ENCODE measurements at regions not wholly inside any gene's neighbourhood (a gene's known extent, or its start where the extent isn't known, plus 50 kb on each side); places are given as distances from the start of the nearest gene placed in this dataset.

DNA sequence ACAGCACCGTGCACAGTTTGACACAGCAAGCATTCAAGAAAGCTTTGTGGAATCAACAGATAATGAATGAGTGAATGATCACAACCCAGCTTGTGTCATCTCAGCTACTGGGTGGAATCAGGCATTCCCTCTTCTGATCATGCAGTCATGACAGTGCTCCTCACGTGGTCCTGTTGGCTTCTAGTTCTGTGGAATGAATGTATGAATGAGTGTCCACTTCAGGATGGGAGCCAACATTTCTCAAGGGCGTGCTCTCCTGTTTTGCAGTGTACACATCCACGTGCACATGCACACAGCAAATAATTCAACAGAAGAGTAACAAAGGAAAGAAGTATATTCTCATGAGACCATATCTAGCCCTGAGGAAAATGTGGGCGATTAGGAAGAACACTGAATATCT, 133.1 kb upstream of the NPVF start:
- no peak for DNase-seq

DNA sequence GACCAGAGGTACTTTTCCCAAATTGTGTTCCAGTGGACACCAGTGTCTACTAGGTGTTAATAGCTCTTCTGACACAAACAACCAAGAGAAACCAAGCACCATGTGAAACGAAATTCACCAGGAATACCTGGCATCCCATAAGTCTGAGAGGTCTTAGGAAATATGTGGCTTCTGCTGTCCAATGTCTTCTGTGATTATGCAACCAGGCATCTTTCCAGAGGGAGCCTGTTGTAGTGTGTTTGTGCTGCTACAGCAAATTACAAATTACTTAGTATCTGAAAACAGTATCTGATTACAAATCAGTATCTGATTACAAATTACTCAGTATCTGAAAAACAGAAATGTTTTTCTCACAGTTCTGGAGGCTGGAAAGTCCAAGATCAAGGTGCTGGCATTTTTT, 133.6 kb upstream of the NPVF start:
- DNase-seq, result no peak

DNA sequence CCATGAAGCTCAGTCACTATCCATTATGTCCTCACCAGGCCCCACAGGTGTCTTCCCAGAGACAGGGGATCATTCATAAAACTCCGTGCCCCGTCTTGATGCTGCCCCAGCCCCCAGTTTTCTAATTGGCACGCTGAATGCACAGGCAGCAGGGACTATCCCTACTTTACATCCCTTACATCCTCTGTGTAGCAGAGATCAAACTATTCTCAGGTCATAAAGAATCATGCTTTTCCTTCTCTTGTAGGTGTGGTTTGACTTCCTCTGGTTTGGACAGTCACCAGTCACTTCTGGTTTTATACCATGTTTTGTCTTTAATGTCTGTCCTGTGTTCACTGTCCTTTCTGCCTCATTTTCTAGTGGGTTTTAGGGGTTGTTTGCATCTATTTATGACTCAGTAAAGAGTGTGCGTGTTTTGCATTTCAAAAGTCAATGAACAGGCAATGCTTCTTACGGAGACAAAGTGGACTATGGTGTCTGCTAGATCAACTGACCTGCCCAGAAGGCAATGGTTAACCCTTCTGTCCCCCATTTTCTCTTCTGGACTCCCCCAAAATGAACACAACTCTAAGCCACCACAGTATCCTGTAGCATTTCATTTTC, 140.4 kb upstream of the NPVF start:
- no peak for DNase-seq

DNA sequence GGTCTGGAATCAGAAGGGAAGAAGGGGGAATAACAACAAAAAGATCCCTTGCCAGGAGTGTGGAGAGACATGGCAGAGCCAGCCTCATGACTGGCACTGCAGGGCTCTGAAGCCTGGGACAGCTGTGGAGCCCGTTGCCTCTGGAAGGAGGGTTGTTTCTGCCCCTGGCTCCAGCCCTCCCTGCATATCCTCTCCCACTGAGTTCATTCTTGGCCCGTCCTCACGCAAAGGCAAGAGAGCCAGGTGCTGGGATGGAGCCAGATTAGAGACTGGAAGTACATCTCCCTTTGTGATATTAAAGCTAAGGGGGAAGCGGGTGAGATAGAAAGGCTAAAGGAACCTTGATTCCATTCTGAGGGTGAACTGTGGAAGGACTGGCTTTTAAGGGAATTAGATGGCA, 141.5 kb upstream of the NPVF start:
- DNase-seq, result peak; percentile 61

DNA sequence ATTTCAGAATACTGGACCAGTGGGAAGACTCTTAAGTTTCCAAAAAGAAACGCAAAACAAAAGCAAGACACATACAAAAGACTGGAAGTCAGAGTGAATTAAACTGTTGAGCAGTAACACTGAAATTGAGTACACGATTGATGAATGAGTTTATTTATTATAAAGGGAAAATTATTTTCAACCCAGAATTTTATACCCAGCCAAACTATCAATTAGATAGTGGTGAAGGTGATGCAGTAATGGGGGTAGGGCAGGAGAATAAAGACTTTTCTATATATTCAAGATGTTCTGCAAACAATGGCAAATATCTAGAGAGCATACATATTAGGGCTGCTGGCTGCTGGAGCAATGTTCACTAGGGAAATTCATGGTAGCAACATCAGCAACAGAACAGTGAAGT, 143.7 kb upstream of the NPVF start:
- DNase-seq, result no peak

DNA sequence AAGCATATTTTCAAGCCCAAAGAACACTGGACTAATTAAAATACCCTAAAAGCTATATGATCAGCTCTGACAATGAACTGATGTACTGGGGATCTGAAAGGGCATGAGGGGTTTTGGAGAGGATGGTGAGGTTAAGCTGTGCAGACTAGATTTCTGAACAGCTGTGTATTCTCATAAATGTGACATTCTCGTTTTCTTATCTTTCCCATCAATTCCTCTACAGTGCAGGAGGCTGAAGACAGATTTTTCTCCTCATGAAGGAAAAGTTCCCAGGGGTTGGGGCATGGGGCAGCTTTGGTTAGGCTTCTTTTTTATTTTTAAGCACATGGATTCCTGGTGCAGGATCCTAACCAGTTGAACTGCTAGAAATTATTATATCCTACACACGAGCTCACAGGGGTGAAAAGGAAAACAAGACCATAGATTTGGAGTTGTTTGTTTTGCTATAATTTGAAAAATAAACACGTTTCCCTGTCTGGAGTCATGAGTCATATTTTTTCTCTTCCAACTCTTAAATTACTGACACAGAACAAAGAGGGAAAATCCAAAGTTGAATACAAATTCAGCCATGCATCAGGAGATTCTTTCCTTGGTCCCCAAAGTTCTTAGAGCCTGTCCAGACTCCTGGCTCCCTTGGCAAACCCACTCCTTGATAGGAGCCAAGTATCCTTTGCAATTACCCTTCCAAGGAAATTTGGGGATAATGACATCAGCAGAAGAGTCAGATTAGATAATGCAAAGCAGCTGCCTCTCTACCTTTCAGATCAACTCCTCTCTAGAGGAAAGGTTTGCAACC, 147.7 kb upstream of the NPVF start:
- peak; percentile 82 for DNase-seq

DNA sequence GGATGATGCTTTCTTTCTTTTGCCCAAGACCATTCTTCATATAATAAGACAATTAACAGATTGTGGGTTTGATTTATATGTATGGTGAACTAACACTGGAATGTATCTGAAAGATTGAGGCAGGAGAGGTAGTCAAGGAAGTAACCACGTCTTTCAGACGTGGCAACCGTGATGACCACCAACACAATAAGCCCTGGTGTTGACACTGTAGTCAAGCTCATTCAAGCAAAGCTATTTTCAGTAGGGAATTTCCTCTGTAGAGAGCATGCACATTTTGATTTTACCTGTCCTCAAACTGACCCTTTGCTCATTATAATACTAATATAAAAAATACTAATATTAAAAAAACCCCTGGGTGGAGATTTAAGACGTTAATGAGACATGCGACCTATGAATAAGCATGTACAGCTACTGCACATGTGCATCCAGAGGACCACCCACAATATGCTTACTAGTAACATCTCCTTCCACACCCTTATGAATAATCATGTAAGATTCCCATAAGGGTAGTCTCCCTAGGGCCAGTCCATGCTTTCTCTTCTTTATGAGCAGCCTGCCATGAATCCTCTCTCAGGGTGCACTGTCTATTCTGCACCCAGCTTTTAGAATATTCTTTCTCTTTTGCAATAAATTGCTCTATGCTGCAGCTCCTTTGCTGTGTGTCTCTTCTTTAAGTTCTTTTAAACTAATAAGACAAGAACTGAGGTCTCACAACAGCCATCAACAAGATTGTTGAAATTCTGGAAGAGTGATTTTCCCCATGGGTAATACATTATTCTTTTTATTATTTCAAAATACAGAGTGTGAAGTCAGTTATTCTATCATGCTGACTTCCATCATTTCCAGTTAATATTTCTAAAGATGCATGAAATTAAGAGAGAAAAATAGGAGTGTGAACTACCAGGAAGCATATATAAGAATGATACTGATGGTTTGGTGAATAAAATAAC, 151.3 kb upstream of the NPVF start:
- no peak for DNase-seq

DNA sequence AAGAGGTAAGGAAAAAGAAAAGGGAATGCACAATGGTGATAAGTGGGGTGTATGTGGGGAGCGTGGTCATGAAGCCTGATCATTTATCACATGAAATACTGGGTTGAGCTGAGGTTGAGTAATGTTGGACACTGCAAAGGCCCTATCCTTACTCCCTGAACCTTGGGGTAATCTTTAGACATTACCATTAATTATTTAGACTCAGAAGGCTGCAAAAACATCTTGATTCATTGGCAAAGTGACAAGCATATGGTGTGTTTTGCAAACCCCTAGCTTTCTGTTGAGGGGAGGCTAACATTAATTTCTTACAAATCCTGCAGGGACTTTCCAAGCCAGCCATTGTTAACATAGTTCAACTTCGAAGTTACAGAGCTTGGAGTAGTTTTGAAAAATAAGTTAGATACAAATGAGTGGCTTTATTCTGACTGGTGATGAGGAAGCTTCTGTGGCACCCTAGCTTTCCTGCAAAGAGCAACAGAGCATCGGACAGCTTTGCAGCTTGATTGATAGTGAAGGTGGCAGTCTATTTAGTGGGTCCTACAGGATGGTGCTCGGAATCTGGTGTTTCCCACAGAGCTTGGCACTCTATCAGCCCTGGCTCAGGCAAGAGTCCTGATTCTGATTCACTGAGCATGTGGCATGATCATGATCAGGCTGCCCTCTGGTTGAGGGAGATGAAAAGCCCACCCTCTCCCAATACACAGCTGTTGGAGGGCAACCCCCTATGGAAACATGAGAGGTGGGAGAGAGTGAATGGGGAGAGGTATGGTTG, 153.7 kb upstream of the NPVF start:
- peak; percentile 47 for DNase-seq

DNA sequence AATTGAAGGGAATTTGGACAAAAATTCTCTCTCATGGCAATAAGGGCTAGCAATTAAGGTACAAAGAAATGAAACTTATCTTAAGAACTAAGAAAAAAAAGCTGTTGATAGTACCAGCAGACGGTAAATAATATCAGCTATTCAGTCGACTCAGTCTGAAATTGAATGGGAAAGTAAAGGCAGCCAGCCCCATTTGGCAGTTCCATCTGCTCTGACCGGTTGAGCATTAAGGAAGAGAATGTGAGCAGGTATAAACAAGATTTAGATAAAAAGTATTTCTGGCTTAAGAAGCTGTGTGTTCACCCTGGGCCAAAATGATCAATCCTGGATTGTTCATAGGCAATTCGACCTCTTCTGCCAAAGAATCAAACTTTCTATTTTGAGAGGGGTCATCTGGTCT, 154.6 kb upstream of the NPVF start:
- DNase-seq, result no peak

DNA sequence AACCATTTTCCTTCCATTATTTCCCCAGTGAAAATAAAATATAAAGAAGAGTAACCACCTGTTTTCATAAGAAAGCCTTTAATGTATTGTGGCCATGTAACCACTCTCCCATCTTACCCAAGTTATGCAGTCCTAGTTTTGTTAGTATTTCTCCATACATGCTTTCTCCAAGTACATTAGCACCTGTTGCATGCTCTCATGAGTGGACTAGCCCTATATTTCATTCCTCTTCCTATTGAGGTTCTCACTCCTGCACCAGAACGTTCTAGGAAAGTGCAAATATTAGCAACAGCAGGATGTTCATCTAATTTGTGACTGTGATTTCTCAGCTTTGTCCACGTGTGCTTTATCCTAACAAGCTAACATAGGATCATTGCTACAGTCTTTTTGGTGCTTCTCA, 155.1 kb upstream of the NPVF start:
- DNase-seq, result no peak

DNA sequence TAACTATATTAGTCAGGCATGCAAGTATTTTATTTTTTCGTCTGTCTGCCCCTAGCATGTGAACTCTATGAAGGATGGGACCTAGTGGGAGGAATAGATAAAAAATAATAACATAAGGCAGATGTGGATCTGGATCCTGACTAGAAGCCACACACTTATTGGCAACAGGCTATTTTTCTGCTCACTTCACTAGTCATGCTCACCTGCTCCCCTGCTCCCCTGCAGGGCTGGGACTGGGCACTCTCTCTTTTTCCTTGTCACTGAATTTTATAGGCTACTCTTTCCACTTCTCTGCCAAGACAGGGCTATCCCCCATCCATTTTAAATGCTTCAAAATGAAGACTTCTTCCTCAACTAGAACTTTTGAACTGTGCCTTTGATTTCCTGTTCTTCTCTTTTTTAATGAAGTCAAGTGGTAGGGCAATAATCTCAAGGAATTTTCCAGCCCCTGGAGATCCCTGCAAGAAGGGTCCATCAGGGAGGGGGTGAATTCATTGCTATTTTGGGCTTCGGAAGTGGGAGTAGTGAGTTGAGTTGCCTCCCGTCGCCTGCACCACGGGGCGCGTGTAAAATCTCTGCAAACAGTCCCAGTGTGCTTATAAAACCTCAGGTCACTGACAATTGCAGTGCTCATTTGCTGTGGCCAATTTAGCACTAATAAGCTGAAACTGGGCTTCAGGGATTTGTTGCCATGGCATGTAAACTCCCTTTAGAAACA, 156.7 kb upstream of the NPVF start:
- DNase-seq, result no peak

DNA sequence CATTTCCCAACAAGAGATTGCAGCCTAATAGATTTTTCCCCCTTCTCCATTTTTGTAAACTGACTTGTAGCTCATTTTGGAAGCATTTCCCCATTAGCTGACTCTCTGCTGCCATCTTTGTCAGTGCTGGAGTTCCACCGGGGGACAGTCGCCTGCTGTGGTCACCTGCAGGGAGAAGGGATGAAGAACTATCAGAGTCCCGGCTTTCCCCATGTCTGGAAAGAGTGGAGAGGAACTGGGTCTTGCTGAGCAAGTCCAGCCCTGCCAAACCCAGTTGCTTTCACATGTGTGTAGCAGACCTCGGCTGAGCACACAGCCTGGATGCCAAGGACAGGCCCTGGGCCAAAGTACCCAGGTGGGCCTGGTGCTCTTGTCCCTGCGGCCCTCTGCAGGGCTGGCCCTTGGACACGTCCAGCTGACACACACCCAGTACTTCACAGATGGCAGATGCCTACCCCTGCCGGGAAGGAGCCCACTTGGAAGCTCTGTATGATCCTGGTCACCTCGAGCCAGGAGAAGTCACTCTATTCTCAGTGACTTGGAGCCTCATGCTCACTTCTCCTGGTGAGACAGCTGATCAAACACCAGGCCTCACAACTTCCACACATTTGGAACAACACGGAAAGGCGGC, 157.3 kb upstream of the NPVF start:
- DNase-seq, result peak; percentile 60

DNA sequence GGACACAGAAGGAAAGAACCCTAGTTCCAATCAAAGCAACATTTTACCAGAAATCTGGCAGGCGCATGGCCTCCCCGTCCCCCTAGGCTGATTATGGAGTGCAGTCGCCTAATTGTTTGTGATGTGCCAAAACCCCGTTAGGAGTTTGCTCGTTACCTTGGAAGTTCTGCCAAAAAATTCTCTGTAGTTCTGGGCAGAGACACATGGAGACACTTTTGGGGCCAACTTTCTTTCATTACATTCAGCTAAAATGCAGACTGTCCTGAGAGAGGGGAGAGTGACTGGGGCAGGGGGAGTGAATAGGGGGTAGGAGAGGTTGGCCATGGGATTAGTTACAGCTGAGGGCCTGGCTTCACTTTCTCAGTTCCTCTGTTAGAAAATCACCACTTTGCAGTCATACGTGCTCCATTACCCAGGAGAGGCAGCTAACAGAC, 158.0 kb upstream of the NPVF start:
- DNase-seq, result peak; percentile 88

DNA sequence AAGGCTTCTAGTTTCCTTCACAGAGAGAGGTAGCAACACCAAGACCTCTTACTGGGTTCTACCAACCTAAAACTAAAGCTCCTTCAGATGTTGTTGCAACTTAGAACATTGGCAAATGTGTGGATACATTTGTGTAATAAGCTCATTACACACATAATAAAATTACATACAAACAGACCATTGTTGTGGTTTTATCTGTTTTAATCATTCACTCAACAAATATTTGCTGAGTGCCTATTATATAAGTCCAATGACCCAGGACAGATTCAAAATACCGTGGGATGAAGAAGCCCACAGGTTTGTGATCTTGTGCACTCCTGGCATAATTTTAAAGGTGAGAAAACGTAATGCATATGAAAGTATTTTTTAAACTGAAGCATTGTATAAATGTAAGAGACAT, 160.4 kb upstream of the NPVF start:
- DNase-seq, result no peak

DNA sequence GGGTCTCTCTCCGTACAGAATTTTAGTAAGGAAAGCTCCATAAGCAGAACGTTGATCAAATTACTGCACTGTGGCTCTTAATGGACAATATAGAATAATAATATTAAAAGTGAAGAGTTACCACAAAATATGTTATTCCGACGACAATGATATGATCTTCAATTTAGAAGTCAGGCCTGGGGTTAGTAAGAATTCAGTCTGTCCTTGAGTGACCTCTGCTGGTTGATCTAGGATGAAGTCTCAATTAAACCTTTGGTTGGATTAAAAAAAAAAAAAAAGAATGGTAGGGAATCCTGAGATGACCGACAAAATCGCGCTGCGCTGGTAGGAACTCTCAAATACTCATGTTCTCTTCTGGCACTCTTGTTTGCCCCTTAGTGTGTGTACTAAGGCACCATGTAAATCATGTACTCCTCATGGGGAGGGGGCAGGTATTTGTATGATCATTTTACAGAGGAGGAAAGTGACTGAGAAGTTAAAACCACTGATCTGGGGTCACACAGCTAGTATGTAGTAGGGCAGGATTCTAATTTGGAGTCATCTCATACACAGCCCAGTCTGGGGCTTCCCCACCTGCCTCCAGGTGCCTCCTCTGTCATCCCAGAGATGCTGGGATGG, 161.3 kb upstream of the NPVF start:
- DNase-seq, result peak; percentile 86

DNA sequence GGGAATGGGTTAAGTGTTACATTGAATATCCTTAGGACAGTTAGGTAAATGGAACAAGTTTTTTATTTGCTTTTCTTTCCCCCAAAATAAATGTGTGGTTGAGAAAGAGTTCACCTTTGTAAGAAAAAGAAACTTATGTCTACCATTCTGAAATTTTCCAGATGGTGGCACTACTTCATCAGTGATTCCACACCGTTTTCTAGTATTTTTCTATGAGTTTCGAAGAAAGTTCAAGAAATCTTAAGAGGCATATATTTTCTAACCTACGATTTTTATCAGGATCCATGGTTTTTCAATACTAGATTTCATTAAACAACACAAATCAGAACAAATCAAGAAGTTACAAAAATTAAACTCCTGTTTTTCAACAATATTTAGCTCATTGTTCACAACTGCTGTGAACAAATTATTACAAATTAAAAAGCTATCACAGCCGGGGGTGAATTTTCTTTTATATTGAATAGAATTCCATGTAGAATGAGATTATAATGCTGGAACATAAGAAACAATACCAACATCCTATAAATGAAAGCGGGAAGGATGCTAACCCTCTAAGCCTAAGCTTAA, 163.1 kb upstream of the NPVF start:
- peak; percentile 80 for DNase-seq

DNA sequence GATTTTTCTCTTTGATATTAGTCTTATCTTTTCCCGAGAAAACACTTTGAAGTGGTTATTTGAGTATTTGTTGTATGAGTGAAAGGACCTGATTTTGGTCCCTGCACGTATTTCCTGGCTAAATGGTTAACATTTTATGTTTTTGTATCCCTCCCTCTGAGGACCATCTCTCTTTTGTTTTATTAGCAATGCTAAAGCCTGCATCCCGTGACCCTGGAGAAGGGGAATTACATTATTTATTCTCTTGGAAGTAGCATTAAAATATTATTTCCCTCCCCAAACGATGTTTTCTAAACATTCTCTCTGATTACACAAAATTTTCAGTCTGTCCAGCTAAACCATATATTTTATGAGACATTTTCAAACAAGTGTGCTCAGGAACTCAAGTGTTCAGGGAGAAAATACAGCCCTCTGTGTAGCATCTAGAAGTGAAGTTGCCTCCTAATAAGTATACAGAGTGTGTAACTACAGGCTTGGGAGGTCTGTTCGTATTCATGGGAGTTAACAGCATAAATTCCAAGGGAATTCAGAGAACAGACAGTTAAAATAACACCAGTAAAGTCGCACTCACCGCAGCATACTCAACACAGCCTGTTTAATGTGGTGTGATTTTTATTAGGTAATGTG, 163.8 kb upstream of the NPVF start:
- no peak for DNase-seq

DNA sequence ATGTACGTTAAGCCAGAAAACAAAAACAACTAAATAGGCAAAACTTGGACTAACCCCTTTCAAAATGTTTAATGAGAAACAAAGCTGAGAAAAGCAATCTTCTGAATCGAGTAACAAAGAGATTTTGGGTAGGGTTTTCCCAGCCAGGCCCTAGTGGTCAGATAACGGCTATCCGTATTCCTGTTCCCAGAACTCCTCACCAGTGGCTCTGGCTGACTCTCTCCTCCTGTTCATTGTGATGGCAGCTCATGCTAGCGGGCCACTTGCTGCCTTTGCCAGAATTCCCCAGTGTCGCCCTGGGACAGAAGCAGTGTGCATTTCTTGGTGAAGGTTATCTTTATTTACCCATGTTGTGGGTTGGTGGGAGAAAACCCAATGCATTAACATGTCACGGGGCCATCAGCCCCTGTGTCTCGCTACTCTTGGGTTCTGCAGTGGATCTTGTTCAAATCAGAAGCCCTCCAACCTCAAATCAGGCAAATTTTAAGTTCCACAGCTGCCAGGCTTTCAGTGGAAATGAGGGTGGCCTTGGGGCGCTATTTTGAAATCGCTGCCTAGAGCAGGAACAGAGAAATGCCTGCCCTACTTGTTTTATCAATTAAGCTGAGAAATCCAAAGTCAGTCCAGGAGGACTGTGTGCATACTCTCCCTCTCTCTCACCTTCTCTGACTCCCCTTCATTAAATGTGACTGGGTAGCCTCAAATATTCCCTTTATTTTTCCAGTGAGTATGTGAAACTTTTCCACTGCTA, 164.5 kb upstream of the NPVF start:
- DNase-seq, result no peak

DNA sequence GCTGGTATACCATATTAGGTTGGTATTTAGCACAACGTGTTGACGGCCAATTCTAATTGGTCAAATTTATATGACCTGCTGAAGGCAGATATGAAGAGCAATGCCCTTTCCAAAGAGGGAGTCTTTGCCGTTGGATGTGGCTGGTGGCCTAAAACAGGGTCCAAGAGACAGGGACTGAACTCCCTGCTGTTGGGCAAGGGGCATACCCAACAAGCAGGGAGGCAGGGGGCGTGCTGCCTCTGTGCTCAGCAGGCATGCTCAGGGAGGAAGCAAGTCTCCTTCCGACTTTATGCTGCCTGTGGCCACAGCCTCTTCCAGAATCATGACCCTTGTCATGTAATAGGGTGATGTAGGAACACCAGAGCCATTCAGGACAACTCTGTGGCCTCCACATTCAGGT, 167.7 kb upstream of the NPVF start:
- no peak for DNase-seq
